Spleen (tissue), 7 donors: ENCODE measurements at regions not wholly inside any gene's neighbourhood (a gene's known extent, or its start where the extent isn't known, plus 50 kb on each side); places are given as distances from the start of the nearest gene placed in this dataset.
A peak's percentile ranks its signal among the peaks of the same experiment; 100 is the strongest.

ENCODE experiments used
- POLR2A ChIP-seq, 3 donors: fragments of 450-650 bp; IDR thresholded peaks; one replicate each; pipeline ENCODE4 v1.5.1; 2017; ENCODE audit warnings: antibody characterized with exemption in 3 of 3, mild to moderate bottlenecking in 1 of 3
- POLR2AphosphoS5 ChIP-seq, 3 donors: sonication (generic); formaldehyde crosslinking; IDR thresholded peaks; one replicate each; pipeline ENCODE4 v1.5.1; 2017; ENCODE audit warnings: antibody characterized with exemption in 3 of 3
- TF ChIP-seq, protein P1 (sequence below), 11 experiments: fragments of 200-600 bp in 7 of 11; fragments of 450-650 bp in 4 of 11; sonication (generic) in 4 of 11; IDR thresholded peaks in 8 of 11; conservative IDR thresholded peaks in 3 of 11; 1 replicate in 7 of 11; 2 replicates in 4 of 11; pipeline versions ENCODE4 v1.4.0 to v1.8.0; 2016 to 2021; ENCODE audit warnings: antibody characterized with exemption in 11 of 11, inconsistent platforms in 4 of 11, mild to moderate bottlenecking in 1 of 11
- donor health status: DM: no; HTN: no; CAD: no; lungs with moderate emphysema.
- donor health status: DM: no; HTN: no; CAD: no.
- donor health status: DM: no; HTN: no; CAD: no.

- TF ChIP-seq, protein P1, sequence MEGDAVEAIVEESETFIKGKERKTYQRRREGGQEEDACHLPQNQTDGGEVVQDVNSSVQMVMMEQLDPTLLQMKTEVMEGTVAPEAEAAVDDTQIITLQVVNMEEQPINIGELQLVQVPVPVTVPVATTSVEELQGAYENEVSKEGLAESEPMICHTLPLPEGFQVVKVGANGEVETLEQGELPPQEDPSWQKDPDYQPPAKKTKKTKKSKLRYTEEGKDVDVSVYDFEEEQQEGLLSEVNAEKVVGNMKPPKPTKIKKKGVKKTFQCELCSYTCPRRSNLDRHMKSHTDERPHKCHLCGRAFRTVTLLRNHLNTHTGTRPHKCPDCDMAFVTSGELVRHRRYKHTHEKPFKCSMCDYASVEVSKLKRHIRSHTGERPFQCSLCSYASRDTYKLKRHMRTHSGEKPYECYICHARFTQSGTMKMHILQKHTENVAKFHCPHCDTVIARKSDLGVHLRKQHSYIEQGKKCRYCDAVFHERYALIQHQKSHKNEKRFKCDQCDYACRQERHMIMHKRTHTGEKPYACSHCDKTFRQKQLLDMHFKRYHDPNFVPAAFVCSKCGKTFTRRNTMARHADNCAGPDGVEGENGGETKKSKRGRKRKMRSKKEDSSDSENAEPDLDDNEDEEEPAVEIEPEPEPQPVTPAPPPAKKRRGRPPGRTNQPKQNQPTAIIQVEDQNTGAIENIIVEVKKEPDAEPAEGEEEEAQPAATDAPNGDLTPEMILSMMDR (IDR thresholded peaks at IDR 0.05 in 8 of 11, conservative IDR thresholded peaks at IDR 0.05 in 3 of 11) = peak in 1 of 11 experiments; percentile 13
- TF ChIP-seq POLR2AphosphoS5 (IDR thresholded peaks at IDR 0.05) (peak; percentile 11 to 80 (median 68)), POLR2A (IDR thresholded peaks at IDR 0.05) (no peak)
Measured at GRCh38 chr11:45089251-45089650, 57.2 kb upstream of the PRDM11 start.
